Epithelial cell of proximal tubule (primary cell): ENCODE measurements at regions not wholly inside any gene's neighbourhood (a gene's known extent, or its start where the extent isn't known, plus 50 kb on each side); places are given as distances from the start of the nearest gene placed in this dataset.

Source experiments
- DNase-seq: peaks from one replicate; pipeline ENCODE4 v3.0.0-alpha.2; 2011; ENCODE audit warnings: low read depth
- H3K4me3 ChIP-seq: 2 replicates; pipeline ENCODE4 v1.5.1; 2011; ENCODE audit warnings: low read depth, mild to moderate bottlenecking, low read length
- CTCF ChIP-seq: conservative IDR thresholded peaks from 2 replicates; pipeline ENCODE4 v1.5.1; 2012; ENCODE audit warnings: low read depth, mild to moderate bottlenecking, low read length

GRCh38 chr5:68922172-68922987, 171.4 kb upstream of the SLC30A5 start:
- no peak for TF ChIP-seq CTCF
- H3K4me3 ChIP-seq: no peak overlapping the region
- DNase-seq: no peak

- TF ChIP-seq CTCF: no peak
- no peak overlapping the region for H3K4me3 ChIP-seq
- DNase-seq: peak; percentile 29
Measured at GRCh38 chr5:68924481-68925145, 169.2 kb upstream of the SLC30A5 start.

- TF ChIP-seq CTCF: no peak
- DNase-seq: no peak
- H3K4me3 ChIP-seq: no peak overlapping the region
Measured at GRCh38 chr5:68928617-68929302, 165.1 kb upstream of the SLC30A5 start.

GRCh38 chr5:68930139-68930538, 163.7 kb upstream of the SLC30A5 start:
- DNase-seq: no peak
- TF ChIP-seq CTCF: no peak
- no peak overlapping the region for H3K4me3 ChIP-seq

- no peak for TF ChIP-seq CTCF
- no peak overlapping the region for H3K4me3 ChIP-seq
- DNase-seq: no peak
Measured at GRCh38 chr5:68932830-68933434, 160.9 kb upstream of the SLC30A5 start.

GRCh38 chr5:68942169-68942568, 151.6 kb upstream of the SLC30A5 start:
- TF ChIP-seq CTCF: no peak
- H3K4me3 ChIP-seq: no peak overlapping the region
- no peak for DNase-seq
